SK-N-SH (cell line): ENCODE measurements at regions not wholly inside any gene's neighbourhood (a gene's known extent, or its start where the extent isn't known, plus 50 kb on each side); places are given as distances from the start of the nearest gene placed in this dataset.

Experiments
- CTCF ChIA-PET: fragments of 300-600, 350-600 bp; formaldehyde crosslinking; extraction: SDS; loops from one replicate; lab custom pipeline; 2021; lab: Yijun Ruan, JAX
- POLR2A ChIA-PET: fragments of 350-600 bp; sonication (Branson Sonifier 250); formaldehyde crosslinking; extraction: SDS; loops from one replicate; lab custom pipeline; 2020; ENCODE audit warnings: antibody characterized with exemption, inconsistent platforms; lab: Yijun Ruan, JAX
- DNase-seq: peaks from one replicate; pipeline ENCODE4 v3.0.0; 2012
- H2AFZ ChIP-seq: fragments of 200-600 bp; sonication (generic); 2 replicates; pipeline ENCODE4 v1.8.1; 2016; ENCODE audit warnings: antibody characterized with exemption, mild to moderate bottlenecking, low read depth
- H3F3A ChIP-seq: fragments of 200-600 bp; sonication (generic); replicated peaks from 2 replicates; pipeline ENCODE3; 2016; ENCODE audit warnings: antibody characterized with exemption, mild to moderate bottlenecking; ENCODE audit not compliant: insufficient read depth
- H3K27ac ChIP-seq, 2 experiments: fragments of 200-500 bp in 1 of 2; fragments of 200-600 bp in 1 of 2; sonication (Bioruptor generic) in 1 of 2; sonication (generic), shearing (Covaris generic) in 1 of 2; 2 replicates each; pipeline versions ENCODE4 v1.5.1 to v1.6.1; 2014 to 2016; ENCODE audit warnings: low read depth in 2 of 2, inconsistent platforms in 1 of 2, low read length in 1 of 2, mild to moderate bottlenecking in 1 of 2, mixed read lengths in 1 of 2
- H3K27me3 ChIP-seq: fragments of 200-600 bp; sonication (generic), shearing (Covaris generic); 2 replicates; pipeline ENCODE4 v1.6.1; 2016; ENCODE audit warnings: mixed run types; ENCODE audit not compliant: insufficient read depth
- H3K36me3 ChIP-seq, 2 experiments: fragments of 200-500 bp in 1 of 2; fragments of 200-600 bp in 1 of 2; sonication (Bioruptor generic) in 1 of 2; sonication (generic) in 1 of 2; replicated peaks in 1 of 2; 2 replicates each; pipeline versions ENCODE3 to v1.5.1; 2014 to 2016; ENCODE audit warnings: low read length in 1 of 2, mild to moderate bottlenecking in 1 of 2; ENCODE audit not compliant: insufficient read depth in 2 of 2, control insufficient read depth in 1 of 2
- H3K4me1 ChIP-seq, 2 experiments: fragments of 200-500 bp in 1 of 2; fragments of 200-600 bp in 1 of 2; sonication (Bioruptor generic) in 1 of 2; sonication (generic), shearing (Covaris generic) in 1 of 2; 2 replicates each; pipeline versions ENCODE4 v1.5.1 to v1.6.1; 2014 to 2016; ENCODE audit warnings: low read depth in 1 of 2, low read length in 1 of 2, mixed run types in 1 of 2; ENCODE audit not compliant: insufficient read depth in 2 of 2, control insufficient read depth in 1 of 2
- H3K4me2 ChIP-seq: fragments of 200-600 bp; sonication (generic), shearing (Covaris generic); 2 replicates; pipeline ENCODE4 v1.6.1; 2017; ENCODE audit warnings: mixed run types
- H3K4me3 ChIP-seq, 2 experiments: fragments of 200-500 bp in 1 of 2; fragments of 200-600 bp in 1 of 2; sonication (Bioruptor generic) in 1 of 2; sonication (generic), shearing (Covaris generic) in 1 of 2; 2 replicates each; pipeline versions ENCODE4 v1.5.1 to v1.8.1; 2014 to 2016; ENCODE audit warnings: low read depth in 2 of 2, inconsistent platforms in 1 of 2, low read length in 1 of 2, mild to moderate bottlenecking in 1 of 2, mixed read lengths in 1 of 2, moderate library complexity in 1 of 2
- H3K79me2 ChIP-seq: fragments of 200-600 bp; sonication (generic); 2 replicates; pipeline ENCODE4 v1.8.1; 2017; ENCODE audit warnings: mild to moderate bottlenecking; ENCODE audit not compliant: insufficient read depth
- H3K9ac ChIP-seq: fragments of 200-600 bp; sonication (generic); 2 replicates; pipeline ENCODE4 v1.6.1; 2017; ENCODE audit warnings: mixed run types
- H3K9me2 ChIP-seq: fragments of 200-600 bp; sonication (generic); 2 replicates; pipeline ENCODE4 v1.6.1; 2017; ENCODE audit warnings: mixed run types
- H3K9me3 ChIP-seq: fragments of 200-600 bp; sonication (generic); 2 replicates; pipeline ENCODE4 v1.6.1; 2017; ENCODE audit warnings: mixed run types, mild to moderate bottlenecking, moderate library complexity
- H4K20me1 ChIP-seq: fragments of 200-600 bp; sonication (generic); 2 replicates; pipeline ENCODE4 v1.6.1; 2017; ENCODE audit warnings: mild to moderate bottlenecking, mixed run types; ENCODE audit not compliant: insufficient read depth
- FOSL2 ChIP-seq: IDR thresholded peaks from 2 replicates; pipeline ENCODE4 v1.4.0; 2012; ENCODE audit warnings: low read depth, mild to moderate bottlenecking, moderate library complexity, borderline replicate concordance
- FOXM1 ChIP-seq: IDR thresholded peaks from 2 replicates; pipeline ENCODE4 v1.4.0; 2012; ENCODE audit warnings: low read depth, mild to moderate bottlenecking
- MEF2A ChIP-seq: IDR thresholded peaks from 2 replicates; pipeline ENCODE4 v1.4.0; 2012; ENCODE audit warnings: low read depth, borderline replicate concordance
- NFIC ChIP-seq: IDR thresholded peaks from 2 replicates; pipeline ENCODE4 v1.4.0; 2012; ENCODE audit warnings: borderline replicate concordance
- POLR2AphosphoS5 ChIP-seq: IDR thresholded peaks from 2 replicates; pipeline ENCODE4 v1.6.1; 2012; ENCODE audit warnings: low read depth, low read length
- RAD21 ChIP-seq: IDR thresholded peaks from 2 replicates; pipeline ENCODE4 v1.6.1; 2012; ENCODE audit warnings: mild to moderate bottlenecking, low read length
- RCOR1 ChIP-seq: fragments of 150-350 bp; IDR thresholded peaks from 2 replicates; pipeline ENCODE4 v1.6.1; 2017; ENCODE audit warnings: antibody characterized with exemption, low read length
- TCF12 ChIP-seq: IDR thresholded peaks from 2 replicates; pipeline ENCODE4 v1.4.0; 2012
- WGBS: methylation state at CpG from one replicate; pipeline ENCODE4 v1.1.6; 2017; ENCODE audit warnings: low lambda C conversion rate; 5-methylcytosine and 5-hydroxymethylcytosine counted together
- TF ChIP-seq, protein P1 (sequence below): fragments of 200-600 bp; sonication (generic); IDR thresholded peaks from 2 replicates; pipeline ENCODE4 v1.6.1; 2017; ENCODE audit warnings: antibody characterized with exemption, mild to moderate bottlenecking, moderate library complexity
- TF ChIP-seq, protein P2 (sequence below): fragments of 150-350 bp; IDR thresholded peaks from 2 replicates; pipeline ENCODE4 v1.6.1; 2017; ENCODE audit warnings: antibody characterized with exemption, low read length, low read depth, borderline replicate concordance
- TF ChIP-seq, protein P3 (sequence below): IDR thresholded peaks from 2 replicates; pipeline ENCODE4 v1.4.0; 2012; ENCODE audit warnings: low read depth, borderline replicate concordance
- TF ChIP-seq, protein P4 (sequence below): IDR thresholded peaks from 2 replicates; pipeline ENCODE4 v1.4.0; 2012; ENCODE audit warnings: low read depth
- TF ChIP-seq, protein P5 (sequence below): IDR thresholded peaks from 2 replicates; pipeline ENCODE4; 2012
- TF ChIP-seq, protein P6 (sequence below): fragments of 150-350 bp; IDR thresholded peaks from 2 replicates; pipeline ENCODE4 v1.6.1; 2016; ENCODE audit warnings: mild to moderate bottlenecking, low read depth, low read length

DNA sequence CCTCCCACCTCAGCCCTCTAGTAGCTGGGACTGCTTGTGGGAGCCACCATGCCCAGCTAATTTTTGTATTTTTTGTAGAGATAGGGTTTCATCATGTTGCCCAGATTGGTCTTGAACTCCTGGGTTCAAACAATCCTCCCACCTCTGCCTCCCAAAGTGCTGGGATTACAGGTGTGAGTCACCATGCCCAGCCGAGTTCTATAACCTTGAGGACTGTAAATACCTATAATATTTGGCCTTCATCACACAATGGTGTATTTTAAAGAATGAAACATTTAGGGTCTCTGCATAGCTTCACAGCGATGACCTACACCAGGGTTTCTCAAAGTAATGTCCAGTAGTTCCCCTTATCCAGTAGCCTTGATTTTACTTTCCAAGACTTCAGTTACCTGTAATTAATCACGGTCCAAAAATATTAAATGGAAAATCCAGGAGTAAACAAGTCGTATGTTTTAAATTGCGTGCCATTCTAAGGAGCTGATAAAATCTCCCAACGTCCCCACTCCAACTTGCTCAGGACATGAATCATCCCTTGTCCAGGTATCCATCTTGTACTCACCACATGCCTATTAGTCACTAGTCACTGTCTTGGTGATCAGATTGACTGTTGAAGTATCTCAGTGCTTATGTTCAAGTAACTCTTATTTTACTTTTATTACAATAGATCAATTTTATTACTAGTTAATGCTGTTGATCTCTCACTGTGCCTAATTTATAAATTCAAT lies 368.2 kb downstream of the BTG1 start:
- WGBS: 55% methylated on average over 6 of the region's 6 CpGs
- Histone ChIP-seq H3K36me3 (no peaks in the 10 kb centered on the region), H3K9me3 (no peaks in the 10 kb centered on the region), H3F3A (peaks cover 5% of the 10 kb centered on the region), H3K4me2 (no peak overlapping the region), H3K9ac (no peak overlapping the region), H3K4me1 (peaks cover 4 to 18% of the 10 kb centered on the region in 2 experiments; a peak in 3 of 4 replicates), H3K4me3 (no peak overlapping the region), H3K79me2 (no peaks in the 10 kb centered on the region), H3K27ac (no peak overlapping the region), H3K27me3 (no peaks in the 10 kb centered on the region), H2AFZ (no peak overlapping the region)
- no peak for DNase-seq
- no peak for TF ChIP-seq RAD21
- TF ChIP-seq, protein P1, sequence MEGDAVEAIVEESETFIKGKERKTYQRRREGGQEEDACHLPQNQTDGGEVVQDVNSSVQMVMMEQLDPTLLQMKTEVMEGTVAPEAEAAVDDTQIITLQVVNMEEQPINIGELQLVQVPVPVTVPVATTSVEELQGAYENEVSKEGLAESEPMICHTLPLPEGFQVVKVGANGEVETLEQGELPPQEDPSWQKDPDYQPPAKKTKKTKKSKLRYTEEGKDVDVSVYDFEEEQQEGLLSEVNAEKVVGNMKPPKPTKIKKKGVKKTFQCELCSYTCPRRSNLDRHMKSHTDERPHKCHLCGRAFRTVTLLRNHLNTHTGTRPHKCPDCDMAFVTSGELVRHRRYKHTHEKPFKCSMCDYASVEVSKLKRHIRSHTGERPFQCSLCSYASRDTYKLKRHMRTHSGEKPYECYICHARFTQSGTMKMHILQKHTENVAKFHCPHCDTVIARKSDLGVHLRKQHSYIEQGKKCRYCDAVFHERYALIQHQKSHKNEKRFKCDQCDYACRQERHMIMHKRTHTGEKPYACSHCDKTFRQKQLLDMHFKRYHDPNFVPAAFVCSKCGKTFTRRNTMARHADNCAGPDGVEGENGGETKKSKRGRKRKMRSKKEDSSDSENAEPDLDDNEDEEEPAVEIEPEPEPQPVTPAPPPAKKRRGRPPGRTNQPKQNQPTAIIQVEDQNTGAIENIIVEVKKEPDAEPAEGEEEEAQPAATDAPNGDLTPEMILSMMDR: no peak
- TF ChIP-seq POLR2AphosphoS5: no peak
- no peak for TF ChIP-seq RCOR1
- TF ChIP-seq, protein P2, sequence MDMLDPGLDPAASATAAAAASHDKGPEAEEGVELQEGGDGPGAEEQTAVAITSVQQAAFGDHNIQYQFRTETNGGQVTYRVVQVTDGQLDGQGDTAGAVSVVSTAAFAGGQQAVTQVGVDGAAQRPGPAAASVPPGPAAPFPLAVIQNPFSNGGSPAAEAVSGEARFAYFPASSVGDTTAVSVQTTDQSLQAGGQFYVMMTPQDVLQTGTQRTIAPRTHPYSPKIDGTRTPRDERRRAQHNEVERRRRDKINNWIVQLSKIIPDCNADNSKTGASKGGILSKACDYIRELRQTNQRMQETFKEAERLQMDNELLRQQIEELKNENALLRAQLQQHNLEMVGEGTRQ: no peak
- no peak for TF ChIP-seq FOXM1
- no peak for TF ChIP-seq MEF2A
- peak; percentile 13; the same call in 1 of the 2 replicates for TF ChIP-seq FOSL2
- TF ChIP-seq, protein P3, sequence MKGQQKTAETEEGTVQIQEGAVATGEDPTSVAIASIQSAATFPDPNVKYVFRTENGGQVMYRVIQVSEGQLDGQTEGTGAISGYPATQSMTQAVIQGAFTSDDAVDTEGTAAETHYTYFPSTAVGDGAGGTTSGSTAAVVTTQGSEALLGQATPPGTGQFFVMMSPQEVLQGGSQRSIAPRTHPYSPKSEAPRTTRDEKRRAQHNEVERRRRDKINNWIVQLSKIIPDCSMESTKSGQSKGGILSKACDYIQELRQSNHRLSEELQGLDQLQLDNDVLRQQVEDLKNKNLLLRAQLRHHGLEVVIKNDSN: no peak
- TF ChIP-seq, protein P4, sequence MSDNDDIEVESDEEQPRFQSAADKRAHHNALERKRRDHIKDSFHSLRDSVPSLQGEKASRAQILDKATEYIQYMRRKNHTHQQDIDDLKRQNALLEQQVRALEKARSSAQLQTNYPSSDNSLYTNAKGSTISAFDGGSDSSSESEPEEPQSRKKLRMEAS: no peak
- TF ChIP-seq NFIC: no peak
- TF ChIP-seq, protein P5, sequence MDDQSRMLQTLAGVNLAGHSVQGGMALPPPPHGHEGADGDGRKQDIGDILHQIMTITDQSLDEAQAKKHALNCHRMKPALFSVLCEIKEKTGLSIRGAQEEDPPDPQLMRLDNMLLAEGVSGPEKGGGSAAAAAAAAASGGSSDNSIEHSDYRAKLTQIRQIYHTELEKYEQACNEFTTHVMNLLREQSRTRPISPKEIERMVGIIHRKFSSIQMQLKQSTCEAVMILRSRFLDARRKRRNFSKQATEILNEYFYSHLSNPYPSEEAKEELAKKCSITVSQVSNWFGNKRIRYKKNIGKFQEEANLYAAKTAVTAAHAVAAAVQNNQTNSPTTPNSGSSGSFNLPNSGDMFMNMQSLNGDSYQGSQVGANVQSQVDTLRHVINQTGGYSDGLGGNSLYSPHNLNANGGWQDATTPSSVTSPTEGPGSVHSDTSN: peak; percentile 59
- 0 out of 2 replicates have a peak, but pooled peaks have one; percentile 13 for TF ChIP-seq TCF12
- TF ChIP-seq, protein P6, sequence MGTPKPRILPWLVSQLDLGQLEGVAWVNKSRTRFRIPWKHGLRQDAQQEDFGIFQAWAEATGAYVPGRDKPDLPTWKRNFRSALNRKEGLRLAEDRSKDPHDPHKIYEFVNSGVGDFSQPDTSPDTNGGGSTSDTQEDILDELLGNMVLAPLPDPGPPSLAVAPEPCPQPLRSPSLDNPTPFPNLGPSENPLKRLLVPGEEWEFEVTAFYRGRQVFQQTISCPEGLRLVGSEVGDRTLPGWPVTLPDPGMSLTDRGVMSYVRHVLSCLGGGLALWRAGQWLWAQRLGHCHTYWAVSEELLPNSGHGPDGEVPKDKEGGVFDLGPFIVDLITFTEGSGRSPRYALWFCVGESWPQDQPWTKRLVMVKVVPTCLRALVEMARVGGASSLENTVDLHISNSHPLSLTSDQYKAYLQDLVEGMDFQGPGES: no peak
- TF ChIP-seq, all 33 proteins: peak for 3
- no peaks in the 10 kb centered on the region for H4K20me1 ChIP-seq
- ChIA-PET POLR2A (no interaction called here), CTCF (interaction anchor here (0.5 to 1.0 kb wide), 2 partner anchors 34 to 839 kb away, joined by 3 to 4 read pairs; no protein-coding TSS in a partner anchor)
- no peaks in the 10 kb centered on the region for H3K9me2 ChIP-seq
